HT-29 (cell line): ENCODE measurements at regions not wholly inside any gene's neighbourhood (a gene's known extent, or its start where the extent isn't known, plus 50 kb on each side); places are given as distances from the start of the nearest gene placed in this dataset.

ENCODE experiments used
- DNase-seq: peaks from one replicate; pipeline ENCODE4 v3.0.0-alpha.2; 2015; ENCODE audit warnings: low spot score

DNA sequence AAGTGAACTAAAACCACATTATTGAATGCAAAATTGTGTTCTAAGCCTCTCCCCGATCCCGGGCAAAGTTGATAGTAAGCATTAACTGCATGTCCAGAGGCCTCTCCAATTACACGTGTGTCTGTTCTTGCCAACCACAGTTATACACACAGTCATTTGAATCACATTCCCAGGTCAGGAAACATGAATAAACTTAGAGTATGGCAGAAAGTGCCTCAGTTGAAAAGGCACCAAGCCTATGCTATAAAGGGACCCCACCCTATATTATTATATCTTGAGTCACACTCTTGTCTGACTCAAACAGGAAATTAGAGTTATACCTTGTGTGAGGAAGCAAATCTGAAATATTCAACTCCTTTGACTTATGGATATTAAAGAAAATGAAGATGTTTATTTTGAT, 128.3 kb upstream of the STXBP6 start:
- no peak for DNase-seq

DNA sequence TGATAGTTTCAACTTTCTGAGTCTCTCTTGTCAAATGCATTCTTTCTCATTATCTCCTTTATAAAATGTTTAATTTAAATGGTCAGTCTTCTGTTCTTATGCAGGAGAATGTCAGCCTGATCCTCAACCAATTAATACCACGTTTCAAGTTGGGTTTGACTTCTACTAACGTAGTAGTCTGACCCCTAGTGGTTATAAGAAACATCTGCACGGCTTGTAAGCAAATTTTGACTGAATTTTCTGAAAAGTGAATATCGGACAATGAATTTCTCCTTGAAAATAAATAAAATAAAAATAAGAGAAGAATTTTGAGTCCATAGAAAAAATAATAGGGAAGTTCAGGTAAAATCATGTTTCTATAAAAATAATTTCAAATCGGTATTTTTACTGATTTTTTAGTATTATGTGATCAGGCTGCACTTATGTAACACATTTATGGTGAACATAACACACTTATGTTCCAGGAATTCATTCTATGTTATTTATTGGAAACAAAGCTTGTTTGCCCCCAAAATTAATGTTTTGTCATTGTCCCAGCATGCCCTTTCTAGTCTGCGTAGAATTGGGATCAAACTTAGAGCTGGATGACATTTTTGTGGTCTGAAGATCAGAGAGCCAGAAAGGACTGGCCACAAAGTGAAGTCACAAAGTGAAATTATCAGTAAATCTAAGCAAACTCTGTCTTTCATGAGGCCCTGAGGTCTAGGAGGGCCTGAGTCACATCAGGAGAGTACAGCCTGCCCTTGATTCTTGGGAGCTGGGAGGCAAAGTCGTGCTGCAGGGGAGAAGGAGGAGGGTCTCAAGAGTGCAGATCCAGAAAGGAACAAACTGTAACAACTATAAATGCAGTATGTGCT, 101.2 kb upstream of the STXBP6 start:
- DNase-seq, result peak; percentile 51

DNA sequence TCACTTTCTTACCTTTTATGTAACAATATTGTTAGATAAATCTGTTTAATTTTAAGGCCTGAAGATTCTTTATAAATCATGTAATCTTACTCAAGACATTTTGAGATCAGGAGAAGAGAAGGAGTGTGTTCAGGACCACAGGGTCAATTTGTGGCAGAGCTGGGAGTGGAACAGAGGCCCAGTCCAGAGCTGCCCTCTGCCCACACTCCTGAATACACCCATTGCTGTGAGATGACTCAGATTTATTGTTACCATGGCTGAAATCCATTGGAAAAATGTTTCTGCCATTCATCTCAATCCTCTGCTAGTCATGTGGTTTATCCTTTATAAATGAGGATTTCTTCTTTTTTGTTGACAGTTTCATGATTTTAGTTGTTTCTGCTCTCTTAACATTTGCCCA, 100.5 kb upstream of the STXBP6 start:
- DNase-seq, result no peak

DNA sequence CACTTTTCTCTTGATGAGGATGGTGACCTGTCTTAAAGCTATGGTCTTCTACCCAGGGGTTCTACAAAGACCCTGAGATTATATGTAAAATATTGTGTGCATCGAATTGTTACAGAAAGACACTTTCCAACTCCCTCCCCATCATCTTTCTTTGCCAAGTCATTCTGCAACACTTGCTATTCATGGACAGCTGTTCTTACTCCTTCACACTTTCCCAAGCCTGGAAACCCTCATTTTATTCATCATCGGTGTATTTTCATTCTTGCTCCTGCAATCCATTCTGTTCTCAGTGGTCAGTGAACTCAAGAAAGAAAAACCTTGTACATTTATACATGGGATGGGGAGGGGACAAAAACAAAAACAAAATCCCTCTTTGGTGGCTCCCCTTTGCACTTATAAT, 90.5 kb upstream of the STXBP6 start:
- DNase-seq, result no peak

GRCh38 chr14:25136811-25137210, 86.9 kb upstream of the STXBP6 start:
- DNase-seq, result no peak

- DNase-seq, result no peak
Measured at GRCh38 chr14:25134184-25134583, 84.2 kb upstream of the STXBP6 start.

- peak; percentile 77 for DNase-seq
Measured at GRCh38 chr14:25132732-25133422, 82.9 kb upstream of the STXBP6 start.

- no peak for DNase-seq
Measured at GRCh38 chr14:25132094-25132493, 82.1 kb upstream of the STXBP6 start.

DNA sequence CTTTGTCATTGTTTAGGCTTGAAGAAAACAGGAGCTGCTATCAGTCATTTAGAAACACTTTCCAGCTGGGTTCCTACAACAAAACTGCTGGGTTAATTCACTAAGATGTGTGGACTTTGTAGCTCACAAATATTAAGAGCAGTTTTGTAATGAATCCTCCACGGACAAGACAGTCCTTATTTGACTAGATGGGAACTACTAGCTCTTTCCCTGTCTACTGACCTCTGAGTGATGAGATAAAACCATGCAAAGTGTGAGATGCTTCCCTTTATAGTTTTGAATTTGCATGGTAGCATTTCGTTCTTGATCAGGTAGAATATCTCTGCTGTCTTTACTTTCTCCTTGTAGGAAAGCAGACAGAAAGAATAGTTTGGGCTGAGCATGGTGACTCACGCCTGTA, 72.9 kb upstream of the STXBP6 start:
- DNase-seq, result no peak

DNA sequence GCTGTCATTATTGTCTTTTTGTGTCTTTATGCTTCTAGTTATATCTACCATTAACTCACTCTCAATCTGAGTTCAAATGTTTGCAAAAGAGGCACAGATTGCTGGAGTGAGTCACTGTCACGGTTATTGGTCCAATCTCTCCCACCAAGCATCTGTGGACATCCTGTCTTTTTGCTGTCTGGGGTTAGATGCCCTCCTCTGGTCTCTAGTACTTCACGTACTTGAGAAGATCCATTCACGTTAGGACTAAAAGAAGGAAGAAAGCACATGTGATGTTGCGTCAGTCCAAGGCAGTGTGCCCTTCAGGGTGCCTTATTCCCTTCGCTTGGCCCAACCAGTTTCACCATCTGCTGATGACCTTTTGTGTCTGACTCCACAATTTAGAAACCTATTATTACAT, 72.3 kb upstream of the STXBP6 start:
- DNase-seq, result no peak

DNA sequence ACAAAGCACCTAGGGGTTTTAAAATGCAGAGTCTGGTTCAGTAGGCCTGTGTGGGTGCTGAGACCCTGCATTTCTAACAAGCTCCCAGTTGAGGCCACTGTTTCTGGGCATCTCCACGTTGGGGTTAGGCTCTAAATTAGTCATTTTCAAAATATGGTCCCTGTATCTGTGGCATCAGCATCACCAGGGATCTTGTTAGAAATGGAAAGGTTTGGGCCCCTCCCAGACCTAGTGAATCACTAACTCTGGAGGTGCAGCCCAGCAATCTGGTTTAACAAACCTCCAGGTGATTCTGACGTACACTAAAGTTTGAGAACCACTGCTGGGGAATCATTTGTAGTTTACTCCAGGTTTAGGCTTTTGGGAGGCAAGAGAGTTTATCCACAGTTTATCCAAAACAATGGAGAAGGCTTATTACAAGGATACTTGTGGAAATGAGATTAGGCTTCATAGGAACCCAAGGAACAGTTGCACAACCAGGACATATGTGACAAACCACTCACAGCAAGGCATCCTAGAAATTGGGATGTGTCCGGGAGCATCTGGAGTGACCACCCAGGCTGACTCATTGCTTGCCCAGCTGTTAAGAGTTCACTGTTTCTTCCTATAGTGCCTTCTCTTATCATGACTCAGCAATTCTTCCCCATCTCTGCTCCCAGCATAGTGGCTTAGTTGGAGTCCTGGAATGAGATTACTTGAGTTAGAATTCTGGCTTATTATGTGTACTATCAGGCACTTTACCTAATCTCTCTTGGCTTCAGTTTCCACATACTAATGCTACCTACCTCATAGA, 71.6 kb upstream of the STXBP6 start:
- DNase-seq, result no peak

DNA sequence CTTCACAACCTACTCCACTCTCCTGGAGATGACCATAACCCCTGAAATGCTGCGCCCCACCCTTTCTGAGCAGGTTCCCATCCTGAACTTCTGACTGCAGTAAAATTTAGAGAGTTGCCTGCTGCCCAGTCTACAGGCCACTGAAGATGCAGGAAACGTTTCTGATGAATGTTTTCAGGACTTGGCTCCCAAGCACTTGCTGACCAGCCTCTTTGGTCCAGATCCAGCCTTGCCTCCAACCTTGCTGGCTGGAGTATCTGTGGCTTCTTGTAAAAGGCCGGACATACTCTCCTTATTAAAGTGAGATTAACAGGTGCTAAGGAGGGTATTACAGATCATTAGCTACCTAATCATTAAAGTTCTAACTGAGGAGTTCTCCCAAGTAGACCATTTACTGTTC, 70.3 kb upstream of the STXBP6 start:
- DNase-seq, result no peak

- DNase-seq, result no peak
Measured at GRCh38 chr14:25118671-25119070, 68.7 kb upstream of the STXBP6 start.

- DNase-seq, result no peak
Measured at GRCh38 chr14:25117342-25117741, 67.4 kb upstream of the STXBP6 start.

DNA sequence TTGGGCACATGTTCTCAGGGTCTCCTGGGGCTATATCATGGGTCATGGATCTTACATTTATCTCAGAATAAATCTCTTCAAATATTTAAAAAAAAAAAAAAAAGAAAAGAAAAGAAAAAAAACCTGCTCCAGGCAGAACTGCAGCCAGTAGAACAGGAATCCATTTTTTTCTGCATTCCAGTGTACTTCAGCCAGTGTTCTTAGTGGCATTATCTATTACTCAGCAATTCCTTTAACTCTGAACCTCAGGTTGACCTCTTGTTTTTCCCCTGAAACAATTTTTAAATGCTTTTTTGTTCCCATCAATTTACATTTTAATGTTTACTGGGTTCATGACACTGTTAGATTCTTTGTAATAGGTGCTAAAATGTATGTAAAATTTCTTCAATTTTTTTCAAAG, 66.7 kb upstream of the STXBP6 start:
- no peak for DNase-seq

- DNase-seq, result no peak
Measured at GRCh38 chr14:25113394-25113793, 63.4 kb upstream of the STXBP6 start.

GRCh38 chr14:25111061-25111601, 61.2 kb upstream of the STXBP6 start:
- DNase-seq, result no peak

GRCh38 chr14:25110106-25110505, 60.2 kb upstream of the STXBP6 start:
- no peak for DNase-seq

DNA sequence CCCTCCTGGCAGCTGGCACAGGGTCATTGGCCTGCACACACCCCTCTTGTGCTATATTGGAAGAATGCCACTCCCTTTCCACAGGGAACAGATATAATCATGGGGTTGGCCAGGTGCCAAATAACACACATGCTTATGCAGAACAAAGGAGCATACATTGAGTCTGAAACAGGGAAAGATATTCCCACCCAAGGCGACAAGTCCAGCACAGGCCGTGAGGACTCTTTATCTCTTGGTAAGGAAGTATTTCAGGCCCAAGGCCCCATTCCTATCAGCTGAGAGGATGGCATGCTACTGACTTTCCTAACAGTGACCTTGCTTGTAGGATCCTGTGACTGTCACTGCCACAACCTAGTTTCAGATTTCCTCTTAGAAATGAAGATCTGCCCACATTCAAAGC, 59.0 kb upstream of the STXBP6 start:
- DNase-seq, result peak; percentile 55

- DNase-seq, result no peak
Measured at GRCh38 chr14:25108291-25108690, 58.3 kb upstream of the STXBP6 start.

DNA sequence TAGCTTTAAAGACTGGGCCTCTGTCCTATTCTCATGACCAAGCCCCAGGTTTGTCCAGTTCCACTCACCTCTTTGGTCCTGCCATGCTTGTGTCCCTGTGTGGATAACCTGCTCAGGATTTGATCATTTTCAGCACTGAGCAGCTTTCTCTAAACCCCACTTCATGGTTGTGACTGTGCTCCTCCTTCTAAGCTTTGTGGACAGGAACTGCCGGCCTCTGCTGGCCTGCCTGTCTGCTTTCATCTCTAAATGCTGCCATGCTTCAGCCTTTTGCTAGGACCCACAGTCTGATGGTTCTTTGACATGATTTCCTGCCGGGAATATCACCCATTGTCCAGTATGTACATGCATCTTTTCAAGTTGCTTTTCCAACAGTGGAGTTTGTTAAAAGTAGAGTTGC, 53.9 kb upstream of the STXBP6 start:
- no peak for DNase-seq

DNA sequence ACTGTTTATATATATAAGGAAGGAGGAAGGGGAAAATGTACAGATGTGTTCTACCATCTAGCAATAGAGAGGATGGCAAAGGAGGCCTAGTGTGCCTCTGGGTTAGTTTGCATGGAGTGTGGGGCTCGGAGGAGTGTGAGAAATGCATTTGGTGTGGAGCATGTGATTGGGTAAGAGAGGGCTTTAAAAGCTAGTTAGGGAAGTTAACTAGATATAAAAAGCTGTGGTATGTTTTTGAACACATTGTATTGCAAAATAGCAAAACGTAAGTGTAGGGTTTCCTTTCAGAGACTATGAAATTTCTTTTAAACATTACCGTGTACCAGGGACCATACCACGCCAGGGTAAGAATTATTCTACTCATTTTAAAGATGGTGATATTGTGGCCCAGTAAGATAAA, 53.3 kb upstream of the STXBP6 start:
- no peak for DNase-seq
